ENCODE measurements at regions not wholly inside any gene's neighbourhood (a gene's known extent, or its start where the extent isn't known, plus 50 kb on each side); places are given as distances from the start of the nearest gene placed in this dataset.

DNA sequence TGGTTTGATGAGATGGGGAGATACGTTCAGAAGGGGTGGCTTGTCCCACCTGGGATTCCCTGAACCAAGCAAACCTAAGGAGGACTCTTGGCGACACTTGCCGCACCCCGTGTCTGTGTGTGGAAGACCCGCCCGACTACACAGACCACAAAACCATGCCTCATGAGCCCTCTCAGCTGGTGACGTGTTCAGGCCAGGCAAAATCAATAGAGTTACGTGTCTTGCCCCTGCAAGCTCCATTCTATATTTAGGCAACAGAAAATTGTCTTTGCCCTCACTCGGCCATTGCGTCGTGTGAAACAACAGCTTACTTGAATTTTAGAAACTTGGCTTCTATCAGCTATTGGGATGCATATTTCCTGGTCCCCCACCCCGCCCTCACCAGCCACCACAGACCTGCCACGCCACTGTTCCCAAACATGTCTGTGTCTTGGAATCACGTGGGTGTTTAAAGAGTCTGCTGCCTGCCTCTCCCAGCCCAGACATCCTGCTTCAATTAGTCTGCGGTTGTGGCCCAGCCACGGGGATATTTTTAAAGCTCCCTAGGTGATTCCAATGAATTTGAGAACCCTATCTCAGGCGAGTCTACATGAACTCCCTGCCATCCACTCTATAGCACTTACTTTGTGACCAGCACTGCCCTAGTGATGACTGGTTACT is 279.2 kb upstream of the EXOC2 start:
- no peak overlapping the region for H3K27ac ChIP-seq (ENCODE audit: low read depth in 1 of 2, low read length in 2 of 2)
- H3K4me1 ChIP-seq (ENCODE audit: control insufficient read depth in 1 of 2, insufficient read depth in 2 of 2, low read length in 2 of 2) = no peaks in the 10 kb centered on the region
- no peaks in the 10 kb centered on the region for H3K36me3 ChIP-seq (ENCODE audit: control insufficient read depth in 1 of 2, insufficient read depth in 2 of 2, low read length in 1 of 2)
- ATAC-seq (ENCODE audit: low FRiP score) = no peak
- no peaks in the 10 kb centered on the region for H3K9me3 ChIP-seq (ENCODE audit: control insufficient read depth, low read length)
- 65 to 74% methylated on average over 17 of the region's 17 CpGs for WGBS, 2 donors
- H3K4me3 ChIP-seq (ENCODE audit: low read length in 2 of 2) = no peak overlapping the region
- no peaks in the 10 kb centered on the region for H3K27me3 ChIP-seq (ENCODE audit: control insufficient read depth in 1 of 2, insufficient read depth in 2 of 2, low read length in 1 of 2)
- intact Hi-C loops (cut with DNase I) = no loop called here
- no peak for DNase-seq

DNA sequence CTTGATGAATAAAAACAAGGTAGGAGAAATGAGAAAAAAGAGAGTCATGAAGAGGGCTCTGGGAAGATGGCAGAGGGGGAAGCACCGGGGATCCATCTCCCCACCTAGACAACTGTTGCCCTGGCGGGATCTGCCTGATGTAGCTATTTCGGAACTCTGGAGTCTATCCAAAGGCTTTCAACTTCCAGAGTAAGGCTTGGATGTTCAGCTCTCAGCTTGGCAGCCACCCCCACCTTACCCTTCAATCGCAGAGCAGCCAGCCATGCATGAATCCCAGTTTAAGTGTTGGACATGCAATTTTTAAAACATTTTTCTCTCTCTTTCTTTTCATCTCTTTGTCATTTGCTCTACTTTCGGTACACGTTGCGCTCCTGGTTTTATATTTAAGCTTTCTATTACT is 275.9 kb upstream of the EXOC2 start:
- no peak overlapping the region for H3K27ac ChIP-seq (ENCODE audit: low read depth in 1 of 2, low read length in 2 of 2)
- no peaks in the 10 kb centered on the region for H3K36me3 ChIP-seq (ENCODE audit: control insufficient read depth in 1 of 2, insufficient read depth in 2 of 2, low read length in 1 of 2)
- DNase-seq (no peak), ATAC-seq (ENCODE audit: low FRiP score) (no peak)
- no peaks in the 10 kb centered on the region for H3K9me3 ChIP-seq (ENCODE audit: control insufficient read depth, low read length)
- 81 to 83% methylated on average over 7 of the region's 7 CpGs for WGBS, 2 donors
- H3K27me3 ChIP-seq (ENCODE audit: control insufficient read depth in 1 of 2, insufficient read depth in 2 of 2, low read length in 1 of 2) = no peaks in the 10 kb centered on the region
- intact Hi-C loops (cut with DNase I) = no loop called here
- no peak overlapping the region for H3K4me3 ChIP-seq (ENCODE audit: low read length in 2 of 2)
- H3K4me1 ChIP-seq (ENCODE audit: control insufficient read depth in 1 of 2, insufficient read depth in 2 of 2, low read length in 2 of 2) = no peaks in the 10 kb centered on the region

DNA sequence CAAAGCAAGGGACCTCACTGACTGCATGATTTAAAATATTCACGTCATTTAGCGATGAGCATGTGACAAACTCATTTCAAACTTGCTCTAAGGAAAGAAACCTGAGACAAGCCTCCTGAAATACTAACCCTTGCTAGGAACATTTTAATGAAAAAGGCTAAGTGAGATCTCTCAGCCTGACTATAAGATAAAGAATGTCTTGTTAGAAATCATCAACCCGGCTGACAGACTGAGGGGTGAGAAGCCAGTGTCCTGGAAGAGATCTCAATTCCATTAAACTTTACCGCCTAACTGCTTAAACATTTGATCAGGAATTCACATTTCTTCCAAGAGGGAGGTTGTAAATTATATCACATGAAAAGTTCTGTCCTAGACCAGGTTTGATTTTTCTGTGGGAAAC is 274.8 kb upstream of the EXOC2 start:
- 77% methylated on average over 4 of the region's 4 CpGs for WGBS, 2 donors
- Histone ChIP-seq H3K4me1 (ENCODE audit: control insufficient read depth in 1 of 2, insufficient read depth in 2 of 2, low read length in 2 of 2) (no peaks in the 10 kb centered on the region), H3K9me3 (ENCODE audit: control insufficient read depth, low read length) (no peaks in the 10 kb centered on the region), H3K27ac (ENCODE audit: low read depth in 1 of 2, low read length in 2 of 2) (no peak overlapping the region), H3K27me3 (ENCODE audit: control insufficient read depth in 1 of 2, insufficient read depth in 2 of 2, low read length in 1 of 2) (no peaks in the 10 kb centered on the region), H3K36me3 (ENCODE audit: control insufficient read depth in 1 of 2, insufficient read depth in 2 of 2, low read length in 1 of 2) (no peaks in the 10 kb centered on the region), H3K4me3 (ENCODE audit: low read length in 2 of 2) (no peak overlapping the region)
- DNase-seq (no peak), ATAC-seq (ENCODE audit: low FRiP score) (no peak)
- intact Hi-C loops (cut with DNase I) = no loop called here

DNA sequence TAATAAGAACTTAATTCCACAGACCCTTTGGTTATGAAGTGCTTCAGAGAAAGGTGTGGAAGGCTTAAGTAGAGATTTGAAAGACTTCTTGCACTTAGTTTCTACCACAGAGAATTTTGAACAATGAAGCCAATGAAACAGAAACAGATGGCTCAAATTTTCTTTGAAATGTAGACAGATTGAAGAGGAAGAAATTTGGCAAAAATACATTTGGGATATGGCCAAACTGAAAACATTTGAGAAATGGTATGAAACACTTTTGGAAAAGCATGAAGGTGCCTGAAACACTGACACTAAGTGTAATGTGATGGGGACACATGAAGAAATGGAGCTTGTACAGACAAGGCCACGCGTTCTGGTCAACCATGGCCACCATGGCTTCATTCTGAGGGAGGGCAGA is 272.4 kb upstream of the EXOC2 start:
- Histone ChIP-seq H3K4me3 (ENCODE audit: low read length in 2 of 2) (no peak overlapping the region), H3K9me3 (ENCODE audit: control insufficient read depth, low read length) (no peaks in the 10 kb centered on the region), H3K27ac (ENCODE audit: low read depth in 1 of 2, low read length in 2 of 2) (no peak overlapping the region), H3K27me3 (ENCODE audit: control insufficient read depth in 1 of 2, insufficient read depth in 2 of 2, low read length in 1 of 2) (no peaks in the 10 kb centered on the region), H3K4me1 (ENCODE audit: control insufficient read depth in 1 of 2, insufficient read depth in 2 of 2, low read length in 2 of 2) (no peaks in the 10 kb centered on the region), H3K36me3 (ENCODE audit: control insufficient read depth in 1 of 2, insufficient read depth in 2 of 2, low read length in 1 of 2) (no peaks in the 10 kb centered on the region)
- 92 to 97% methylated on average over 2 of the region's 2 CpGs for WGBS, 2 donors
- intact Hi-C loops (cut with DNase I) = no loop called here
- no peak for DNase-seq
- ATAC-seq (ENCODE audit: low FRiP score) = no peak

DNA sequence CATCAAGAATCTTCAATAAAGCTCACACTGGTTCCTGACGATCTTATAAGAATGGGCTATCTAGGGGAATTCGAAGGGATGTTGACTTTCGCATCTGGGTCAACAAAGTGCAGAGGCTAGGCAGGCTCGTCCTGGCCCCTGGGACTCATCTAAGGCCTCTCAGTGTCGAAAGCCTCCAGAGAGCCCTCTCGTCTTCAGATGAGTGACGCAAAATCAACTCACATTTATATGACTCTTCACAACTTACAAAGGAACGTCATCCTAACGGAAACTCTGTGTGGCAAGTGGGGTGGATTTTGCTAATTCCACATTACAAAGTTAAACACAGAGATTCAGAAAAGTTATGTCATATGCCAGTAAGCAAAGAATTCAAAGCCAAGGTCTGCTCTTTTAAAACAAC is 270.5 kb upstream of the EXOC2 start:
- H3K9me3 ChIP-seq (ENCODE audit: control insufficient read depth, low read length) = no peaks in the 10 kb centered on the region

DNA sequence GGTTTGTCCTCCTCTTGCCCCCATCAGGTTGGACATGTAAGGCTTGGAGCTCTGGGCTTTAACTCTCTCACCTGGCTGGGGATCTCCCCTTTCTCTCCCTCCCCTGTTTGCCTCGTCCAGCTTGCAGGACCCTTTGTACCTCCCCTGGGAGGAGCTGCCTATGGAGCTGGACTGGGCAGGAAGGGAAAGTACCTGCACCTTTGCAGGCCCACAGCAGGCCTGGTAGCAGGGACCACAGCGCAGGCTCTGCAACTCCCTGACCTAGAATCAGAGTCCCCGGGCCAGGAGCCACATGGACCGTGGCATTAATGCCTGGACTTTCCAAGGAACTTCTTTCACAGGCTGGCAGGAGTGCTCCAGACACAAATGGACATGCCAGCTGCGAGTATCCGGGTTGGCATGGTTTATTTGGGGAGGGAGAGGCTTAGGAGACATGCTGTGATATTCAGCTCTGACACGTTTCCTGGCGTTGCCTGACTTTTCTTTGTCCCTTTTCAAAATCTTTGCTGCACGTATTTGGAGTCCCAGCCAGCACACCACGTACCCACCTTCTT is 268.5 kb upstream of the EXOC2 start:
- DNase-seq (no peak), ATAC-seq (ENCODE audit: low FRiP score) (peak; percentile 19)
- intact Hi-C loops (cut with DNase I) = no loop called here
- no peak overlapping the region for H3K27ac ChIP-seq (ENCODE audit: low read depth in 1 of 2, low read length in 2 of 2)
- H3K4me3 ChIP-seq (ENCODE audit: low read length in 2 of 2) = no peak overlapping the region
- no peaks in the 10 kb centered on the region for H3K27me3 ChIP-seq (ENCODE audit: control insufficient read depth in 1 of 2, insufficient read depth in 2 of 2, low read length in 1 of 2)
- 68% methylated on average over 10 of the region's 10 CpGs for WGBS, 2 donors
- no peaks in the 10 kb centered on the region for H3K9me3 ChIP-seq (ENCODE audit: control insufficient read depth, low read length)
- H3K36me3 ChIP-seq (ENCODE audit: control insufficient read depth in 1 of 2, insufficient read depth in 2 of 2, low read length in 1 of 2) = no peaks in the 10 kb centered on the region
- H3K4me1 ChIP-seq (ENCODE audit: control insufficient read depth in 1 of 2, insufficient read depth in 2 of 2, low read length in 2 of 2) = no peaks in the 10 kb centered on the region

More for the DNA sequence above, 270.5 kb upstream of the EXOC2 start:
- WGBS, 2 donors = 21 to 41% methylated on average over 9 of the region's 9 CpGs
- Histone ChIP-seq H3K4me3 (ENCODE audit: low read length in 2 of 2) (no peak overlapping the region), H3K36me3 (ENCODE audit: control insufficient read depth in 1 of 2, insufficient read depth in 2 of 2, low read length in 1 of 2) (no peaks in the 10 kb centered on the region), H3K27me3 (ENCODE audit: control insufficient read depth in 1 of 2, insufficient read depth in 2 of 2, low read length in 1 of 2) (no peaks in the 10 kb centered on the region), H3K27ac (ENCODE audit: low read depth in 1 of 2, low read length in 2 of 2) (no peak overlapping the region), H3K4me1 (ENCODE audit: control insufficient read depth in 1 of 2, insufficient read depth in 2 of 2, low read length in 2 of 2) (no peaks in the 10 kb centered on the region)
- ATAC-seq (ENCODE audit: low FRiP score) = no peak
- intact Hi-C loops (cut with DNase I) = no loop called here
- DNase-seq = no peak

DNA sequence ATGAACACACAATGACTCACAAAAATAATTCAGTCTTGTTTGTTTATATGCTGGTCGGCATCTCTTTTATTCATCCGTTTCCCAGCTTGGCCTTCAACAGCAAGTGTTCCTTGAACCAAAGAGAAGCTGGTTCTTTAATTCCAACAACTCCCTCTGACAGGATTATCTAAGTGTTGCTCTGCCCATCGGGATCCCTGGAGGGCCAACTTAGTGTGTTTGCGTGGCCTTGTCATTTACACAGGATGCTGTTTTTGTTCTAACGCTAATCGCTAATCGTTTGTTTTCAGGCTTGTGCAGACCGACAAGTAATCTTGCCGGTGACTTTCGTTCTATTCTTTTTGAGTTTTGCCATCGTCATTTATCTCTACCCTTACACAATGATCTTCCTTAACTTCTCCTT is 267.4 kb upstream of the EXOC2 start:
- Histone ChIP-seq H3K4me3 (ENCODE audit: low read length in 2 of 2) (no peak overlapping the region), H3K36me3 (ENCODE audit: control insufficient read depth in 1 of 2, insufficient read depth in 2 of 2, low read length in 1 of 2) (no peaks in the 10 kb centered on the region), H3K9me3 (ENCODE audit: control insufficient read depth, low read length) (no peaks in the 10 kb centered on the region), H3K27ac (ENCODE audit: low read depth in 1 of 2, low read length in 2 of 2) (no peak overlapping the region), H3K4me1 (ENCODE audit: control insufficient read depth in 1 of 2, insufficient read depth in 2 of 2, low read length in 2 of 2) (no peaks in the 10 kb centered on the region), H3K27me3 (ENCODE audit: control insufficient read depth in 1 of 2, insufficient read depth in 2 of 2, low read length in 1 of 2) (no peaks in the 10 kb centered on the region)
- DNase-seq (no peak), ATAC-seq (ENCODE audit: low FRiP score) (no peak)
- intact Hi-C loops (cut with DNase I) = no loop called here
- WGBS, 2 donors = 39 to 40% methylated on average over 11 of the region's 11 CpGs

DNA sequence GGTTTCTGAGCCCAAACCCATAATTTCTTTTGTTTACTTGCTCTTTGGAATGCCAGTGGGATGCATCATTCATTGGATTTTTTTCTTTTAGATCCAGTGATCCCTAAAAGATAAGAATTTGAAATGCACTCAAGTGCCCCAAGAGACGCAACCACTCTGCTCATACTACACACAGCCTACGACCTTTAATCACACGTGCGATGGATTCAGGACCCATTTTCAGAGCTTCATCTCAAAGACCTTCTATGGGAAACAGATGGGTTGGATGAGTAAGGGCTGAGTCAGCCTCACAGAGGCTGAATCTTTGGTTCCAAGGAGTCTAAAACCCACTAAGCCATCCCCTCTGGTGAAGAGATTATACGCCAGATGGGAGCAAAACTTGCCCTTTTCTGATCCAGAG is 265.5 kb upstream of the EXOC2 start:
- DNase-seq = no peak
- no peak for ATAC-seq (ENCODE audit: low FRiP score)
- H3K36me3 ChIP-seq (ENCODE audit: control insufficient read depth in 1 of 2, insufficient read depth in 2 of 2, low read length in 1 of 2) = no peaks in the 10 kb centered on the region
- WGBS, 2 donors = 76 to 77% methylated on average over 5 of the region's 5 CpGs
- no peaks in the 10 kb centered on the region for H3K4me1 ChIP-seq (ENCODE audit: control insufficient read depth in 1 of 2, insufficient read depth in 2 of 2, low read length in 2 of 2)
- H3K9me3 ChIP-seq (ENCODE audit: control insufficient read depth, low read length) = no peaks in the 10 kb centered on the region
- no peak overlapping the region for H3K4me3 ChIP-seq (ENCODE audit: low read length in 2 of 2)
- intact Hi-C loops (cut with DNase I) = no loop called here
- no peaks in the 10 kb centered on the region for H3K27me3 ChIP-seq (ENCODE audit: control insufficient read depth in 1 of 2, insufficient read depth in 2 of 2, low read length in 1 of 2)
- no peak overlapping the region for H3K27ac ChIP-seq (ENCODE audit: low read depth in 1 of 2, low read length in 2 of 2)

DNA sequence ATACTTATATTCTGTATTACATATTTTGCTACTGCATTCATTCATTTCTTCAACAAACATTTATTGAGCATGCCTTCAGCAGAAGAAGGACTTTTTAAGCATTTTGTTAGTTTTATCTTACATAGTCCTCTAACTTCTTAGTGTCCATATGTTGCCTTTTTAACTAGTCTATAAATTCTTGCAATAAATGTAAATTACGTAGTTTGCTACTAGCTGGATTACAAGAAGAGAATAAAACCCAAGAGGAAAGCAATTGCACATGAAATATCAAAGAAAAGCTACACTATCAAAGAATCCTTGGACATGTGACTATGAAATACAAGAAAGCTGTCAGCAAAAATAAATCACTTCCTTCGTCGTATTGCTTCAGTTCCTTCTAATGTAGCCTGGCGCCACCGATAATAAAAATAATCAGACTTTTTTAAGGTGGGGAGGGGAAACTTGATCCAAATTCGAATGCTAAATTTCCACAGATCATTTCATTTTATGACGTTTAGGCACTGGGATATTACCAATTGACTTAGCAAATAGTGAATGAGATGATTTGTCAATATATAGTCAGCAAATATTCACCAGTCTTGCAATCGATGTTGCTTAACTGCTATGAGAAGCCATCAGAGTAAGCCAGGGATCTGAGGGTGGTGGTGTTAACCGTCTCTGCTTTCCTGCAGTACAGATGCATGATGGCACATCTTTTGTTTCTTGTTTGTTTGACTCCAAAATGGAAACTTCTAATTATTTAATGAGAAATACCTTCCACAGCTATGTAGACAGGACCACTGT is 258.7 kb upstream of the EXOC2 start:
- no peak overlapping the region for H3K4me3 ChIP-seq (ENCODE audit: low read length in 2 of 2)
- no peak for DNase-seq
- no peaks in the 10 kb centered on the region for H3K27me3 ChIP-seq (ENCODE audit: control insufficient read depth in 1 of 2, insufficient read depth in 2 of 2, low read length in 1 of 2)
- H3K36me3 ChIP-seq (ENCODE audit: control insufficient read depth in 1 of 2, insufficient read depth in 2 of 2, low read length in 1 of 2) = no peaks in the 10 kb centered on the region
- intact Hi-C loops (cut with DNase I) = no loop called here
- H3K4me1 ChIP-seq (ENCODE audit: control insufficient read depth in 1 of 2, insufficient read depth in 2 of 2, low read length in 2 of 2) = no peaks in the 10 kb centered on the region
- H3K27ac ChIP-seq (ENCODE audit: low read depth in 1 of 2, low read length in 2 of 2) = no peak overlapping the region
- no peaks in the 10 kb centered on the region for H3K9me3 ChIP-seq (ENCODE audit: control insufficient read depth, low read length)
- WGBS, 2 donors = 9 to 13% methylated on average over 9 of the region's 9 CpGs
- no peak for ATAC-seq (ENCODE audit: low FRiP score)

All from aorta (tissue), 5 donors.